ENCODE measurements at regions not wholly inside any gene's neighbourhood (a gene's known extent, or its start where the extent isn't known, plus 50 kb on each side); places are given as distances from the start of the nearest gene placed in this dataset.

- H3K36me3 ChIP-seq (ENCODE audit: control insufficient read depth in 2 of 2, extremely low read depth in 1 of 2, insufficient read depth in 2 of 2, low read length in 2 of 2) = no peaks in the 10 kb centered on the region
- no peak overlapping the region for H3K27ac ChIP-seq (ENCODE audit: insufficient read depth, low read depth, low read length)
- no peak overlapping the region for H3K9ac ChIP-seq (replicated peaks; ENCODE audit: extremely low read depth, insufficient read depth, low read length)
- no peak overlapping the region for H2AFZ ChIP-seq (ENCODE audit: low read depth, low read length)
- no peaks in the 10 kb centered on the region for H3K9me3 ChIP-seq (replicated peaks; ENCODE audit: control insufficient read depth, insufficient read depth, low read length)
- TF ChIP-seq FOS (IDR thresholded peaks at IDR 0.05; ENCODE audit: borderline replicate concordance, insufficient read depth, low read length) = no peak
- TF ChIP-seq POLR2A (IDR thresholded peaks at IDR 0.05; ENCODE audit: low read depth, low read length) = no peak
- TF ChIP-seq GATA2 (IDR thresholded peaks at IDR 0.05; ENCODE audit: insufficient read depth, insufficient read length, low read depth, low read length) = no peak
- no peak for TF ChIP-seq EZH2 (IDR thresholded peaks at IDR 0.05; ENCODE audit: borderline replicate concordance, low read depth, low read length, severe bottlenecking)
- no peak for TF ChIP-seq JUN (IDR thresholded peaks at IDR 0.05; ENCODE audit: borderline replicate concordance, insufficient read depth, insufficient read length, low read depth)
- TF ChIP-seq MAX (IDR thresholded peaks at IDR 0.05; ENCODE audit: insufficient read depth, insufficient read length) = no peak
- TF ChIP-seq POLR2AphosphoS5 (IDR thresholded peaks at IDR 0.05; ENCODE audit: insufficient read depth, low read depth, low read length) = no peak
- TF ChIP-seq MYC (IDR thresholded peaks at IDR 0.05; ENCODE audit: low read depth, low read length) = no peak
- TF ChIP-seq CTCF (IDR thresholded peaks at IDR 0.05; ENCODE audit: extremely low read depth in 1 of 2, insufficient read depth in 1 of 2, low read depth in 1 of 2, low read length in 2 of 2) = no peak
- intact Hi-C loops (cut with micrococcal nuclease) (no loop called here), dilution Hi-C loops (cut with MboI; ENCODE audit: extremely low pct_ligation_motif_present, low sequenced_read_pairs) (no loop called here)
- no peaks in the 10 kb centered on the region for H3K27me3 ChIP-seq (ENCODE audit: control insufficient read depth in 2 of 2, insufficient read depth in 2 of 2, low read length in 2 of 2)
- POLR2A ChIA-PET = no interaction called here
- FAIRE-seq (no peak), DNase-seq (ENCODE audit: low read depth, low spot score) (no peak)
- H3K4me1 ChIP-seq (ENCODE audit: control insufficient read depth, extremely low read depth, insufficient read depth, low read length) = no peaks in the 10 kb centered on the region
- no peak overlapping the region for H3K4me3 ChIP-seq (replicated peaks in 1 of 3; ENCODE audit: insufficient read depth in 1 of 3, low read depth in 1 of 3, low read length in 3 of 3)
- no peaks in the 10 kb centered on the region for H3K79me2 ChIP-seq (ENCODE audit: control insufficient read depth, insufficient read depth, low read length)
- BruUV-seq (replicated peaks) = no TSS peak
- H3K4me2 ChIP-seq (ENCODE audit: insufficient read depth, low read length) = no peak overlapping the region
- no peaks in the 10 kb centered on the region for H3K9me1 ChIP-seq (replicated peaks; ENCODE audit: control insufficient read depth, extremely low read depth, insufficient read depth, low read length)
- no peaks in the 10 kb centered on the region for H4K20me1 ChIP-seq (replicated peaks; ENCODE audit: control insufficient read depth, extremely low read depth, insufficient read depth, low read length)
- CTCF ChIA-PET = no interaction called here
These were observed 225.6 kb upstream of the E2F8 start for GRCh38 chr11:19466314-19466713.

Data from endothelial cell of umbilical vein (primary cell).